HCT116 (cell line): ENCODE measurements at regions not wholly inside any gene's neighbourhood (a gene's known extent, or its start where the extent isn't known, plus 50 kb on each side); places are given as distances from the start of the nearest gene placed in this dataset.

Source experiments
- ATAC-seq: fragments of 200-7000 bp; cut with Tn5 transposase; 2 replicates; pipeline ENCODE4 v1.9.1; 2020; ENCODE audit warnings: mild to moderate bottlenecking, moderate library complexity
- BruUV-seq: library from RNA; stranded (reverse); fragments of 400-500 nt; replicated peaks from 2 replicates; lab custom pipeline; 2021; lab: Mats Ljungman, UMichigan
- CTCF ChIA-PET: fragments of 300-600 bp; sonication (Branson Sonifier 250); formaldehyde crosslinking; loops from one replicate; lab custom pipeline; 2021; ENCODE audit warnings: antibody characterized with exemption; lab: Charles Lee
- POLR2A ChIA-PET: fragments of 300-600, 350-600 bp; sonication (Branson Sonifier 250); formaldehyde crosslinking; loops from one replicate; lab custom pipeline; 2021; ENCODE audit warnings: antibody characterized with exemption; lab: Charles Lee
- RAD21 ChIA-PET, 2 experiments: fragments of 300-600 bp; sonication (Branson Sonifier 250); formaldehyde crosslinking; loops; one replicate each; lab custom pipeline; 2023; ENCODE audit warnings: low total read pairs in 2 of 2; ENCODE audit not compliant: uncharacterized antibody in 2 of 2, unreplicated experiment in 2 of 2, low non-redundant PET in 1 of 2; lab: Charles Lee
- DNase-seq: peaks from one replicate; pipeline ENCODE4 v3.0.0-alpha.2; 2010; ENCODE audit warnings: low read depth, low spot score
- H2AFZ ChIP-seq: fragments of 200-600 bp; shearing (Covaris generic), sonication (generic); 2 replicates; pipeline ENCODE4 v1.6.1; 2017; ENCODE audit warnings: low read depth, mixed run types, mixed read lengths, antibody characterized with exemption, low read length; ENCODE audit not compliant: poor library complexity, severe bottlenecking
- H3K27ac ChIP-seq: 2 replicates; pipeline ENCODE4 v1.5.1; 2012; ENCODE audit warnings: low read depth, low read length
- H3K27me3 ChIP-seq: fragments of 200-600 bp; sonication (generic); 2 replicates; pipeline ENCODE4 v1.6.1; 2016; ENCODE audit warnings: mixed run types, low read length, mixed read lengths; ENCODE audit not compliant: insufficient read depth
- H3K36me3 ChIP-seq, 2 experiments: fragments of 200-500 bp in 1 of 2; fragments of 200-600 bp in 1 of 2; sonication (Bioruptor generic) in 1 of 2; sonication (generic) in 1 of 2; 2 replicates each; pipeline versions ENCODE4 v1.5.1 to v1.6.1; 2014 to 2016; ENCODE audit warnings: low read length in 2 of 2, inconsistent platforms in 1 of 2, mixed read lengths in 1 of 2, mixed run types in 1 of 2; ENCODE audit not compliant: insufficient read depth in 2 of 2, control insufficient read depth in 1 of 2
- H3K4me1 ChIP-seq, 2 experiments: fragments of 200-600 bp in 1 of 2; sonication (generic) in 1 of 2; 2 replicates each; pipeline versions ENCODE4 v1.5.1 to v1.6.1; 2012 to 2017; ENCODE audit warnings: low read length in 2 of 2, inconsistent platforms in 1 of 2, mild to moderate bottlenecking in 1 of 2, mixed read lengths in 1 of 2, mixed run types in 1 of 2, moderate library complexity in 1 of 2; ENCODE audit not compliant: insufficient read depth in 2 of 2, control insufficient read depth in 1 of 2
- H3K4me2 ChIP-seq: fragments of 200-600 bp; sonication (generic); 2 replicates; pipeline ENCODE4 v1.6.1; 2017; ENCODE audit warnings: mixed run types, low read length, mixed read lengths
- H3K4me3 ChIP-seq, 2 experiments: fragments of 200-600 bp in 1 of 2; sonication (generic) in 1 of 2; replicated peaks in 1 of 2; 2 replicates each; pipeline ENCODE4 v1.5.1; 2011 to 2016; ENCODE audit warnings: low read length in 2 of 2, control low read depth in 1 of 2, low read depth in 1 of 2, mild to moderate bottlenecking in 1 of 2, mixed read lengths in 1 of 2, mixed run types in 1 of 2
- H3K79me2 ChIP-seq: fragments of 200-600 bp; sonication (generic); 2 replicates; pipeline ENCODE4 v1.6.1; 2017; ENCODE audit warnings: mild to moderate bottlenecking, mixed run types, low read length, moderate library complexity, mixed read lengths; ENCODE audit not compliant: insufficient read depth
- H3K9ac ChIP-seq: fragments of 200-600 bp; sonication (generic); 2 replicates; pipeline ENCODE4 v1.6.1; 2016; ENCODE audit warnings: low read length, mixed read lengths
- H3K9me2 ChIP-seq: fragments of 200-600 bp; sonication (generic), shearing (Covaris generic); 2 replicates; pipeline ENCODE4 v1.6.1; 2017; ENCODE audit warnings: mixed run types, mild to moderate bottlenecking, moderate library complexity; ENCODE audit not compliant: insufficient read depth
- H3K9me3 ChIP-seq, 2 experiments: fragments of 200-500 bp in 1 of 2; fragments of 200-600 bp in 1 of 2; sonication (Bioruptor generic) in 1 of 2; sonication (generic) in 1 of 2; 2 replicates each; pipeline ENCODE4 v1.6.1; 2014 to 2017; ENCODE audit warnings: low read length in 2 of 2, mixed read lengths in 2 of 2, inconsistent platforms in 1 of 2, low read depth in 1 of 2, mild to moderate bottlenecking in 1 of 2, mixed run types in 1 of 2, moderate library complexity in 1 of 2; ENCODE audit not compliant: control insufficient read depth in 1 of 2, insufficient read depth in 1 of 2
- H4K20me1 ChIP-seq: fragments of 200-600 bp; sonication (generic), shearing (Covaris generic); 2 replicates; pipeline ENCODE4 v1.6.1; 2017; ENCODE audit warnings: mixed run types, mild to moderate bottlenecking, moderate library complexity; ENCODE audit not compliant: insufficient read depth
- ATF3 ChIP-seq: IDR thresholded peaks from 2 replicates; pipeline ENCODE4 v1.6.1; 2012
- CEBPB ChIP-seq: IDR thresholded peaks from 2 replicates; pipeline ENCODE4 v1.6.1; 2012; ENCODE audit warnings: low read depth
- JUND ChIP-seq: IDR thresholded peaks from 2 replicates; pipeline ENCODE4 v1.6.1; 2012
- POLR2AphosphoS5 ChIP-seq: IDR thresholded peaks from 2 replicates; pipeline ENCODE4 v1.6.1; 2011; ENCODE audit warnings: mild to moderate bottlenecking, low read depth, low read length, moderate library complexity
- SP1 ChIP-seq: IDR thresholded peaks from 2 replicates; pipeline ENCODE4 v1.6.1; 2012; ENCODE audit warnings: low read depth
- TCF7L2 ChIP-seq: IDR thresholded peaks from 2 replicates; pipeline ENCODE4 v1.7.0; 2011; ENCODE audit warnings: borderline replicate concordance, inconsistent platforms; ENCODE audit not compliant: insufficient read depth, insufficient read length; ENCODE audit errors: extremely low read depth
- ZNF274 ChIP-seq: fragments of 200-500 bp; sonication (Bioruptor generic); IDR thresholded peaks from 2 replicates; pipeline ENCODE4 v1.6.1; 2014; ENCODE audit warnings: mild to moderate bottlenecking, low read depth, low read length, inconsistent platforms
- intact Hi-C: fragments of 100-400 bp; cut with micrococcal nuclease; formaldehyde crosslinking; loops from 2 replicates; pipeline ENCODE4 v1.10.0; 2022
- TF ChIP-seq, protein P1 (sequence below): IDR thresholded peaks from 2 replicates; pipeline ENCODE4 v1.6.1; 2011; ENCODE audit warnings: mild to moderate bottlenecking, low read length, moderate library complexity; ENCODE audit not compliant: insufficient replicate concordance; ENCODE audit errors: extremely low read depth
- TF ChIP-seq, protein P2 (sequence below), 3 experiments: fragments of 200-600 bp in 1 of 3; sonication (generic) in 1 of 3; IDR thresholded peaks in 2 of 3; conservative IDR thresholded peaks in 1 of 3; 2 replicates each; pipeline ENCODE4 v1.5.1; 2012 to 2017; ENCODE audit warnings: low read depth in 2 of 3, low read length in 2 of 3, antibody characterized with exemption in 1 of 3, borderline replicate concordance in 1 of 3, control low read depth in 1 of 3, mild to moderate bottlenecking in 1 of 3, mixed read lengths in 1 of 3, mixed run types in 1 of 3, moderate library complexity in 1 of 3; ENCODE audit not compliant: insufficient read depth in 1 of 3

DNA sequence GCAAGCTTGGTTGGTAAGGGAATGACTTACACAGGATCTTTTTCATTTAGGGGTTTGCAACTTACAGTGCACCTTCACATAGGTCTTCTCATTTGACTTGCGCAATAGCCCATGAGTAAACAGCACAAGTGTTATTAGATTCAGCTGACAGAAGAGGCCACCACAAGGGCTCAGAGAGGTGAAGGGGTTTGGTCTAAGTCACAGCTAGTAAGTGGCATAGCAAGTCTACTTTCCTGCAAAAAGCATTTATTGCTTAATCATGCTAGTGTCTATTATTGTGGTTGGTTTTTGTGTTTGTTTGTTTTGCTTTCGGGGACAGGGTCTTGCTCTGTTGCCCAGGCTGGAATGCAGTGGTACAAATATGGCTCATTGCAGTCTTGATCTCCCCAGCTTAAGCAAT, 83.3 kb downstream of the SPRY1 start:
- RAD21 ChIA-PET = no interaction called here
- TF ChIP-seq JUND (0 out of 2 replicates have a peak, but pooled peaks have one; percentile 9), ZNF274 (no peak), SP1 (no peak), ATF3 (no peak), POLR2AphosphoS5 (no peak), CEBPB (peak; percentile 96), TCF7L2 (no peak)
- TF ChIP-seq, protein P1, sequence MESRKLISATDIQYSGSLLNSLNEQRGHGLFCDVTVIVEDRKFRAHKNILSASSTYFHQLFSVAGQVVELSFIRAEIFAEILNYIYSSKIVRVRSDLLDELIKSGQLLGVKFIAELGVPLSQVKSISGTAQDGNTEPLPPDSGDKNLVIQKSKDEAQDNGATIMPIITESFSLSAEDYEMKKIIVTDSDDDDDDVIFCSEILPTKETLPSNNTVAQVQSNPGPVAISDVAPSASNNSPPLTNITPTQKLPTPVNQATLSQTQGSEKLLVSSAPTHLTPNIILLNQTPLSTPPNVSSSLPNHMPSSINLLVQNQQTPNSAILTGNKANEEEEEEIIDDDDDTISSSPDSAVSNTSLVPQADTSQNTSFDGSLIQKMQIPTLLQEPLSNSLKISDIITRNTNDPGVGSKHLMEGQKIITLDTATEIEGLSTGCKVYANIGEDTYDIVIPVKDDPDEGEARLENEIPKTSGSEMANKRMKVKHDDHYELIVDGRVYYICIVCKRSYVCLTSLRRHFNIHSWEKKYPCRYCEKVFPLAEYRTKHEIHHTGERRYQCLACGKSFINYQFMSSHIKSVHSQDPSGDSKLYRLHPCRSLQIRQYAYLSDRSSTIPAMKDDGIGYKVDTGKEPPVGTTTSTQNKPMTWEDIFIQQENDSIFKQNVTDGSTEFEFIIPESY = no peak
- TF ChIP-seq, protein P2, sequence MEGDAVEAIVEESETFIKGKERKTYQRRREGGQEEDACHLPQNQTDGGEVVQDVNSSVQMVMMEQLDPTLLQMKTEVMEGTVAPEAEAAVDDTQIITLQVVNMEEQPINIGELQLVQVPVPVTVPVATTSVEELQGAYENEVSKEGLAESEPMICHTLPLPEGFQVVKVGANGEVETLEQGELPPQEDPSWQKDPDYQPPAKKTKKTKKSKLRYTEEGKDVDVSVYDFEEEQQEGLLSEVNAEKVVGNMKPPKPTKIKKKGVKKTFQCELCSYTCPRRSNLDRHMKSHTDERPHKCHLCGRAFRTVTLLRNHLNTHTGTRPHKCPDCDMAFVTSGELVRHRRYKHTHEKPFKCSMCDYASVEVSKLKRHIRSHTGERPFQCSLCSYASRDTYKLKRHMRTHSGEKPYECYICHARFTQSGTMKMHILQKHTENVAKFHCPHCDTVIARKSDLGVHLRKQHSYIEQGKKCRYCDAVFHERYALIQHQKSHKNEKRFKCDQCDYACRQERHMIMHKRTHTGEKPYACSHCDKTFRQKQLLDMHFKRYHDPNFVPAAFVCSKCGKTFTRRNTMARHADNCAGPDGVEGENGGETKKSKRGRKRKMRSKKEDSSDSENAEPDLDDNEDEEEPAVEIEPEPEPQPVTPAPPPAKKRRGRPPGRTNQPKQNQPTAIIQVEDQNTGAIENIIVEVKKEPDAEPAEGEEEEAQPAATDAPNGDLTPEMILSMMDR (IDR thresholded peaks at IDR 0.05 in 2 of 3, conservative IDR thresholded peaks at IDR 0.05 in 1 of 3; ENCODE audit: borderline replicate concordance in 1 of 3, insufficient read depth in 1 of 3, low read depth in 2 of 3, low read length in 2 of 3) = no peak
- TF ChIP-seq, all 23 proteins: peak for 2
- no peaks in the 10 kb centered on the region for H3K36me3 ChIP-seq
- H3K9me2 ChIP-seq = no peaks in the 10 kb centered on the region
- no peaks in the 10 kb centered on the region for H3K9me3 ChIP-seq
- no peak overlapping the region for H3K4me3 ChIP-seq
- CTCF ChIA-PET = no interaction called here
- H3K27ac ChIP-seq = no peak overlapping the region
- no peak for ATAC-seq
- POLR2A ChIA-PET = no interaction called here
- no peaks in the 10 kb centered on the region for H3K27me3 ChIP-seq
- H3K9ac ChIP-seq = no peak overlapping the region
- peaks cover 19 to 31% of the 10 kb centered on the region in 2 experiments for H3K4me1 ChIP-seq
- no TSS peak for BruUV-seq
- no peaks in the 10 kb centered on the region for H4K20me1 ChIP-seq
- no peaks in the 10 kb centered on the region for H3K79me2 ChIP-seq
- intact Hi-C loops = no loop called here
- no peak overlapping the region for H2AFZ ChIP-seq
- no peak for DNase-seq
- H3K4me2 ChIP-seq = peak overlapping the region; percentile 56; the same call in 1 of the 2 replicates
